T-helper 17 cell (primary cell): ENCODE measurements at regions not wholly inside any gene's neighbourhood (a gene's known extent, or its start where the extent isn't known, plus 50 kb on each side); places are given as distances from the start of the nearest gene placed in this dataset.

Experiments used
- ATAC-seq: fragments of 150-1000 bp; cut with Tn5 transposase; 2 replicates; pipeline ENCODE4 v1.10.0; 2021; ENCODE audit warnings: mild to moderate bottlenecking, moderate library complexity
- DNase-seq, 3 donors: peaks; one replicate each; pipeline versions ENCODE4 v3.0.0 to v3.0.0-alpha.2; 2020 to 2021
- H3K9me3 ChIP-seq: one replicate; pipeline ENCODE4 v1.7.0; 2013; ENCODE audit warnings: low read length, mild to moderate bottlenecking; ENCODE audit not compliant: control insufficient read depth, poor library complexity, severe bottlenecking
- H3K27ac Mint-ChIP-seq: one replicate; pipeline ENCODE4 v1.8.0; 2022; ENCODE audit warnings: mild to moderate bottlenecking, moderate library complexity, mixed read lengths
- H3K27me3 Mint-ChIP-seq: one replicate; pipeline ENCODE4 v1.8.0; 2022; ENCODE audit warnings: mixed read lengths
- H3K36me3 Mint-ChIP-seq: one replicate; pipeline ENCODE4 v1.8.0; 2022; ENCODE audit warnings: low read depth, mixed read lengths
- H3K4me1 Mint-ChIP-seq: one replicate; pipeline ENCODE4 v1.8.0; 2022; ENCODE audit warnings: mild to moderate bottlenecking, mixed read lengths
- H3K4me3 Mint-ChIP-seq: one replicate; pipeline ENCODE4 v1.8.0; 2022; ENCODE audit warnings: mild to moderate bottlenecking, moderate library complexity, mixed read lengths

GRCh38 chr7:438361-438760 is 81.3 kb downstream of the PDGFA start:
- H3K27ac Mint-ChIP-seq: no peak overlapping the region
- DNase-seq (no peak), ATAC-seq (no peak)
- peaks cover 2% of the 10 kb centered on the region for H3K4me1 Mint-ChIP-seq
- H3K4me3 Mint-ChIP-seq: no peak overlapping the region
- no peaks in the 10 kb centered on the region for H3K9me3 ChIP-seq
- H3K36me3 Mint-ChIP-seq: no peaks in the 10 kb centered on the region
- H3K27me3 Mint-ChIP-seq: peaks cover 10% of the 10 kb centered on the region

DNA sequence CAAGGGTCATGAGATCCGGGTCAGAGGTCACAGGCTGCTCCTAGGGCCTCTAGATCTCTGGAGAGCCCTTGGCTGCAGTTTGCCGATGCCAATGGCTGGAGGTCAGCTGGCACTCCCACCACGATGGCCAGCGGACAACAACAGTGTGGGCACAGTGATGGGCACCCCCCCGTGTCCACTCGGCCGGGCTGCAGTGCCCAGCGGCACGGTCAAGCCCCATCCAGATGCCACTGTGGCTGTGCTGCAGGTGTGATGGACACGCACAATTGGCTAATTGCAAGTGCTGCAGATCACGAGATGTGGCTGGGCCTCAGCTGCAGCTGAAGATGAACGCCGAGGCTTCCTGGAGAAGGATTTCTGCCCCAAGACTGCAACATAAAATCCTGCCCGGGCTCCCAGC is 80.7 kb downstream of the PDGFA start:
- ATAC-seq (no peak), DNase-seq (no peak)
- H3K9me3 ChIP-seq: no peaks in the 10 kb centered on the region
- no peak overlapping the region for H3K4me3 Mint-ChIP-seq
- peaks cover 10% of the 10 kb centered on the region for H3K27me3 Mint-ChIP-seq
- no peak overlapping the region for H3K27ac Mint-ChIP-seq
- H3K4me1 Mint-ChIP-seq: peaks cover 2% of the 10 kb centered on the region
- H3K36me3 Mint-ChIP-seq: no peaks in the 10 kb centered on the region

- DNase-seq: no peak
These were observed 79.4 kb downstream of the PDGFA start for GRCh38 chr7:440059-440749.

GRCh38 chr7:441684-442421 is 77.8 kb downstream of the PDGFA start:
- H3K4me1 Mint-ChIP-seq: no peaks in the 10 kb centered on the region
- no peak overlapping the region for H3K27ac Mint-ChIP-seq
- H3K36me3 Mint-ChIP-seq: no peaks in the 10 kb centered on the region
- H3K27me3 Mint-ChIP-seq: no peaks in the 10 kb centered on the region
- ATAC-seq (no peak), DNase-seq (no peak)
- no peaks in the 10 kb centered on the region for H3K9me3 ChIP-seq
- H3K4me3 Mint-ChIP-seq: no peak overlapping the region

More at GRCh38 chr7:440059-440749, 79.4 kb downstream of the PDGFA start:
- peaks cover 2% of the 10 kb centered on the region for H3K4me1 Mint-ChIP-seq
- peaks cover 8% of the 10 kb centered on the region for H3K27me3 Mint-ChIP-seq
- no peak overlapping the region for H3K27ac Mint-ChIP-seq
- no peak overlapping the region for H3K4me3 Mint-ChIP-seq
- no peak for ATAC-seq
- no peaks in the 10 kb centered on the region for H3K9me3 ChIP-seq
- H3K36me3 Mint-ChIP-seq: no peaks in the 10 kb centered on the region

DNA sequence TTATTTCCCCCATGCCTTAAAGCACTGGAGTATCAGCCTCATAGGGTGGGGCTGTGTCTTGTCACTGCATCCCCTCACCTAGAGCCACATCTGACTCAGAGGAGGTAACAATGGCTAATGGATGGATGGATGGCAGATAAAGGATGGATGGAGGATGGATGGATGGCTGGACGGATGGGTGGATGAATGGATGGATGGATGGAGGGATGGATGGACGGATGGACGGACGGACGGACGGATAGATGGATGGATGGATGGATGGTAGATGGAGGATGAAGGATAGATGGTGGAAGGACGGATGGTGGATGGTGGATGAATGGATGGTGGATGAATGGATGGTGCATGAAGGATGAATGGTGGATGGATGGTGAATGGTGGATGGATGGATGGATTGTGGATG is 77.2 kb downstream of the PDGFA start:
- Mint-ChIP-seq H3K4me3 (no peak overlapping the region), H3K36me3 (no peaks in the 10 kb centered on the region), H3K27me3 (no peaks in the 10 kb centered on the region), H3K27ac (no peak overlapping the region), H3K4me1 (no peaks in the 10 kb centered on the region)
- ATAC-seq: no peak
- DNase-seq: no peak
- H3K9me3 ChIP-seq: no peaks in the 10 kb centered on the region

- no peaks in the 10 kb centered on the region for H3K27me3 Mint-ChIP-seq
- ATAC-seq (no peak), DNase-seq (no peak)
- H3K9me3 ChIP-seq: no peaks in the 10 kb centered on the region
- no peaks in the 10 kb centered on the region for H3K4me1 Mint-ChIP-seq
- no peak overlapping the region for H3K27ac Mint-ChIP-seq
- H3K36me3 Mint-ChIP-seq: no peaks in the 10 kb centered on the region
- no peak overlapping the region for H3K4me3 Mint-ChIP-seq
These were observed 76.3 kb downstream of the PDGFA start for GRCh38 chr7:443279-443833.

DNA sequence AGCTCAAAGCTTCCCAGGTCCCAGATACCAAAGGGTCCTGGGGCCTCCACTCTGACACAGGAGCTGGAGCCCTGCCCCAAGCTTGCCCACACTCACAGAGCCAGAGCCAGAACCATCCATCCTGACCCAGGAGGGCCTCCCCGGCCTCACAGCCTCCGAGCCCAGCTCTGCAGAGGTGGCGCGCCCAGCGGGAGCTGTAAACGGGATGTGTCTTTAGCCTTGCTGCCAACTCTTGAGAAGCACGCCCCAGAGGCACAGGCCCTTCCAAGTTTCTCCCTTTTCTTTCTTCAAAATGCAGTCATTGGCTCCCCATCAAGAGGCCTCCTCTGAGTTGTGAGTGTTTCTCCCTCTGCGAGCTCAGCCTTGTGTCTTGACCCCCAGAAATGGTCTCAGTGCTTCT is 75.0 kb downstream of the PDGFA start:
- Mint-ChIP-seq H3K4me3 (no peak overlapping the region), H3K27me3 (no peaks in the 10 kb centered on the region), H3K36me3 (no peaks in the 10 kb centered on the region), H3K4me1 (peaks cover 2% of the 10 kb centered on the region), H3K27ac (no peak overlapping the region)
- DNase-seq (no peak), ATAC-seq (no peak)
- no peaks in the 10 kb centered on the region for H3K9me3 ChIP-seq

GRCh38 chr7:445020-445419 is 74.6 kb downstream of the PDGFA start:
- ATAC-seq (no peak), DNase-seq (no peak)
- H3K27ac Mint-ChIP-seq: no peak overlapping the region
- no peak overlapping the region for H3K4me3 Mint-ChIP-seq
- no peaks in the 10 kb centered on the region for H3K36me3 Mint-ChIP-seq
- H3K27me3 Mint-ChIP-seq: no peaks in the 10 kb centered on the region
- H3K9me3 ChIP-seq: no peaks in the 10 kb centered on the region
- H3K4me1 Mint-ChIP-seq: peaks cover 2% of the 10 kb centered on the region

- Mint-ChIP-seq H3K27ac (no peak overlapping the region), H3K4me3 (no peak overlapping the region), H3K4me1 (peaks cover 2% of the 10 kb centered on the region), H3K27me3 (no peaks in the 10 kb centered on the region), H3K36me3 (no peaks in the 10 kb centered on the region)
- DNase-seq (no peak), ATAC-seq (no peak)
- no peaks in the 10 kb centered on the region for H3K9me3 ChIP-seq
These were observed 73.9 kb downstream of the PDGFA start for GRCh38 chr7:445563-446288.

DNA sequence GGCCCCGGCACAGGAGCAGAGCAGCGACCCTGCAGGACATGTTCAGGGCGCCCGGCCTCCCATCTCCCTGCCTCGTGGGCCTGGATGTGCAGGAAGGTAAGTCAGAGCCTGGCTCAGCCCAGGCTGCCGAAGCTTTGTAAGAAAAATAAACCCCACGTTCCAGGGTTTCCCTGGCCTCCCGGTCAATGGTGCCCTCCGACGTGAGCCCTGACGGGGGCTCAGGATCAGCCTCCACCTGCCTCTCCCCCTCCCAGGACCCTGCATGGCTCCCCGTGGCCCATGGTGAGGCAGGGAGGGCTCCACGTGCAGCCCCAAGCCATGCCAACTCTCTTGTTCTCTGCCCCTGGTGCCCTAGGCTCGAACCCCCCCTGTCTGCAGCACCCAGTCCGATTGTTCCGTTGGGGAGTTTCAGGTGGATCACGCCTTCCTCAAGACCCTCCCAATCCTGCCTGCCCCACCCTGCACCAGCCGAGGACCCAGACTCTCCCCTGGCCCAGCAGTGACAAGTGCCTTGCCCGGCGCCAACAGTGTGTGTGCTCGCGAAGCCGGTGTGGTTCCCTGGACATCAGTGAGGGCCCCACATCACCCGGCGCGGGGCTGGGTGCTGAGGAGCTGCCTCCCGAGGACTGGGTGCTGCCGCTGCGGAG is 73.2 kb downstream of the PDGFA start:
- Mint-ChIP-seq H3K4me1 (peaks cover 8% of the 10 kb centered on the region), H3K36me3 (peaks cover 4% of the 10 kb centered on the region), H3K27ac (no peak overlapping the region), H3K4me3 (no peak overlapping the region), H3K27me3 (peaks cover 7% of the 10 kb centered on the region)
- H3K9me3 ChIP-seq: no peaks in the 10 kb centered on the region
- ATAC-seq: no peak
- no peak for DNase-seq
